Glutamatergic neuron (in vitro differentiated cells): ENCODE measurements at regions not wholly inside any gene's neighbourhood (a gene's known extent, or its start where the extent isn't known, plus 50 kb on each side); places are given as distances from the start of the nearest gene placed in this dataset.

Source experiments
- DNase-seq: peaks from one replicate; pipeline ENCODE4 v3.0.0; 2022
- H3K27ac Mint-ChIP-seq: one replicate; pipeline ENCODE4 v1.8.0; 2020; ENCODE audit warnings: mild to moderate bottlenecking, mixed read lengths, inconsistent platforms; ENCODE audit not compliant: unreplicated experiment
- H3K27me3 Mint-ChIP-seq: one replicate; pipeline ENCODE4 v1.8.0; 2020; ENCODE audit warnings: mild to moderate bottlenecking, moderate library complexity, mixed read lengths, inconsistent platforms; ENCODE audit not compliant: unreplicated experiment
- H3K36me3 Mint-ChIP-seq: one replicate; pipeline ENCODE4 v1.8.0; 2020; ENCODE audit warnings: mild to moderate bottlenecking, mixed read lengths, inconsistent platforms; ENCODE audit not compliant: unreplicated experiment
- H3K4me1 Mint-ChIP-seq: one replicate; pipeline ENCODE4 v1.8.0; 2020; ENCODE audit warnings: mild to moderate bottlenecking, low read depth, mixed read lengths, inconsistent platforms; ENCODE audit not compliant: unreplicated experiment
- H3K4me3 Mint-ChIP-seq: one replicate; pipeline ENCODE4 v1.8.0; 2020; ENCODE audit warnings: mild to moderate bottlenecking, mixed read lengths, inconsistent platforms; ENCODE audit not compliant: unreplicated experiment
- H3K9me3 Mint-ChIP-seq: one replicate; pipeline ENCODE4 v1.8.0; 2020; ENCODE audit warnings: mild to moderate bottlenecking, moderate library complexity, mixed read lengths, inconsistent platforms; ENCODE audit not compliant: unreplicated experiment
- TF ChIP-seq, protein P1 (sequence below): fragments of 200-600 bp; sonication (generic); IDR thresholded peaks from one replicate; pipeline ENCODE4 v1.5.0; 2021; ENCODE audit not compliant: partially characterized antibody, unreplicated experiment

DNA sequence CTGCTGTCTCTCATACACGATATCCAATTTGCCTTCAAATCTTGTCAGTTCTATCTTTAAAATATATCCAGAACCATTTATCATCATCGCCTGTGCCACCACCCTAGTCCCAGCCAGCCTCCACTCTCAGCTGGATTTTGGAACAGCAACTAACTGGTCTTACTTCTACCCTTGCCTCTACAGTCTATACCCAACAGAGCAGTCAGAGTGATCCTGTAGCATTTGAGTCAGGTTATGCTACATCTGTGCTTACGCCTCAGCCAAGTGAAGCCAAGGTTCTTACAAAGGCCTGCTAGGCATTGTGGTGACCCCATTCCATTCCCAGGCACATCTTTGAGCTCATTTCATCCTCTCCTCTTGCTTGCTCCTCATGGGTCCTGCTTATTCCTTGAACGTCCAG, 95.7 kb upstream of the ACSL1 start:
- TF ChIP-seq, protein P1, sequence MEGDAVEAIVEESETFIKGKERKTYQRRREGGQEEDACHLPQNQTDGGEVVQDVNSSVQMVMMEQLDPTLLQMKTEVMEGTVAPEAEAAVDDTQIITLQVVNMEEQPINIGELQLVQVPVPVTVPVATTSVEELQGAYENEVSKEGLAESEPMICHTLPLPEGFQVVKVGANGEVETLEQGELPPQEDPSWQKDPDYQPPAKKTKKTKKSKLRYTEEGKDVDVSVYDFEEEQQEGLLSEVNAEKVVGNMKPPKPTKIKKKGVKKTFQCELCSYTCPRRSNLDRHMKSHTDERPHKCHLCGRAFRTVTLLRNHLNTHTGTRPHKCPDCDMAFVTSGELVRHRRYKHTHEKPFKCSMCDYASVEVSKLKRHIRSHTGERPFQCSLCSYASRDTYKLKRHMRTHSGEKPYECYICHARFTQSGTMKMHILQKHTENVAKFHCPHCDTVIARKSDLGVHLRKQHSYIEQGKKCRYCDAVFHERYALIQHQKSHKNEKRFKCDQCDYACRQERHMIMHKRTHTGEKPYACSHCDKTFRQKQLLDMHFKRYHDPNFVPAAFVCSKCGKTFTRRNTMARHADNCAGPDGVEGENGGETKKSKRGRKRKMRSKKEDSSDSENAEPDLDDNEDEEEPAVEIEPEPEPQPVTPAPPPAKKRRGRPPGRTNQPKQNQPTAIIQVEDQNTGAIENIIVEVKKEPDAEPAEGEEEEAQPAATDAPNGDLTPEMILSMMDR, result no peak
- DNase-seq, result no peak
- Mint-ChIP-seq H3K9me3 (peaks cover 8% of the 10 kb centered on the region), H3K4me3 (no peak overlapping the region), H3K4me1 (no peaks in the 10 kb centered on the region), H3K27me3 (peaks cover 6% of the 10 kb centered on the region), H3K36me3 (peaks cover 19% of the 10 kb centered on the region), H3K27ac (no peak overlapping the region)

DNA sequence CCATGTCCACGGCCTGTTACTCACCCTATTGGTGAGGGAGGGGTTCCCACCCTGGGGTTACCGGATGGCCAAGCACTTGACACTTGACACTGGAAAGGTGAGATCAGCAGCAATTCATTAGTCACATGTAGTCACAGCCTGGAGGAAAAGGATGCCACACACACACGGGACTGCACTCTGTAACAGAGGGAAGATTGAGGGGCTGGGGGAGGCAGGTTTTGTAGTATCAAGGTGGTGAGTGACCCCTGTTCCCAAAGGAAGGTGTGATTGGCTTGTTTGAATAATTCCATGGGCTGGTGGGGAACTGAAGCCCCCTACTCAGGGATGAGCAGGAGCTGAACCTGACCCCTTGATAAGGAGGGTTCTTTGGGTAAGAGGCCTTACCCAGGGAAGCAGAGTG, 96.0 kb upstream of the HELT start:
- TF ChIP-seq, protein P1, result no peak
- Mint-ChIP-seq H3K4me1 (no peaks in the 10 kb centered on the region), H3K4me3 (no peak overlapping the region), H3K9me3 (peaks cover 5% of the 10 kb centered on the region), H3K27me3 (peaks cover 2% of the 10 kb centered on the region), H3K27ac (no peak overlapping the region), H3K36me3 (peaks cover 15% of the 10 kb centered on the region)
- DNase-seq, result no peak

- H3K4me1 Mint-ChIP-seq, result no peaks in the 10 kb centered on the region
- TF ChIP-seq, protein P1, result no peak
- H3K27me3 Mint-ChIP-seq, result peaks cover 2% of the 10 kb centered on the region
- no peak for DNase-seq
- H3K36me3 Mint-ChIP-seq, result peaks cover 25% of the 10 kb centered on the region
- no peak overlapping the region for H3K4me3 Mint-ChIP-seq
- no peak overlapping the region for H3K27ac Mint-ChIP-seq
- H3K9me3 Mint-ChIP-seq, result peaks cover 13% of the 10 kb centered on the region
These were observed 93.8 kb upstream of the HELT start for GRCh38 chr4:184924516-184924915.

DNA sequence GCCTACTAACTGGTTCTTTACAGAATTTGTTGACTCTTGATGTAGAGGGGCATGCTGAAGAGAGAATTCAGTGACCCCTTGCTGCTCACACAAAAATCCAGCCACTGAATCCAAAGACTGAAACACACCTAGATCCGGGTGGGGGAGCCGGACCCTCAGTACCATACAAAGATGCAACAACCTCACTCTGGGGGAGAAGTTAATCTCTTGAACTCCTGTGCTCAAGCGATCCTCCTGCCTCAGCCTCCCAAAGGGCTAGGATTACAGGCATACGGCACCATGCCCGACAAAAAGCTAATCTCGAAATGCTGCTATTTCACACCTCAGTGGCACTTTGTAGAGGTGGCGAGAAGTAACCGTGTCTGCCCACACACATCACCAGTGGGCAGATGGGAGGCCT, 88.8 kb upstream of the HELT start:
- Mint-ChIP-seq H3K27ac (no peak overlapping the region), H3K27me3 (peaks cover 2% of the 10 kb centered on the region), H3K36me3 (peaks cover 13% of the 10 kb centered on the region), H3K4me3 (no peak overlapping the region), H3K4me1 (peaks cover 6% of the 10 kb centered on the region), H3K9me3 (peaks cover 9% of the 10 kb centered on the region)
- TF ChIP-seq, protein P1, result no peak
- no peak for DNase-seq

DNA sequence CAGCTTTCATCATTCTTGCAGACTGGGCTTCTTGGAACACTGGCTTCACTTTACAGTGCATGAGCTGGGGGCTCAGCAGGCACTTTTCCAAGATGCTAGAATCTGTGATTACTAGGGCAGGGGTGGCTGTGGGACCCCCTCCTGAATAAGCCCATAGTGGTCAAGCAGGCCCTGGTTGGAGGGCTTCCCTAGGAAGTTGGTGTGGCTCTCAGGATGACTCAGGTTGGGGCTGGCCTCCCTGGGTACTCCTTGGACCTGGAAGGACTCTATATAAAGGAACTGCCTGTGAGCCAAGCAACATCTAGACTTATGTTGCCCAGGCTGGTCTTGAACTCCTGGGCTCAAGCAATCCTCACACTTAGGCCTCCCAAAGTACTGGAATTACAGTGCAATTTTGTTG, 88.3 kb upstream of the HELT start:
- peaks cover 9% of the 10 kb centered on the region for H3K9me3 Mint-ChIP-seq
- DNase-seq, result no peak
- no peak overlapping the region for H3K4me3 Mint-ChIP-seq
- H3K36me3 Mint-ChIP-seq, result peaks cover 13% of the 10 kb centered on the region
- no peak overlapping the region for H3K27ac Mint-ChIP-seq
- TF ChIP-seq, protein P1, result no peak
- no peaks in the 10 kb centered on the region for H3K27me3 Mint-ChIP-seq
- H3K4me1 Mint-ChIP-seq, result peaks cover 6% of the 10 kb centered on the region
